Astrocyte (in vitro differentiated cells and primary cell): ENCODE measurements at regions not wholly inside any gene's neighbourhood (a gene's known extent, or its start where the extent isn't known, plus 50 kb on each side); places are given as distances from the start of the nearest gene placed in this dataset.

Source experiments
- DNase-seq: peaks from one replicate; pipeline ENCODE4 v3.0.0-alpha.2; 2010; ENCODE audit warnings: low read depth
- FAIRE-seq: peaks from 2 replicates; lab custom pipeline; 2011; peaks lifted over from hg19 to GRCh38; lab: Jason Lieb, UNC
- H2AFZ ChIP-seq: 2 replicates; pipeline ENCODE4 v1.6.0; 2012; ENCODE audit warnings: low read depth, low read length, inconsistent platforms
- H3K27ac ChIP-seq: 2 replicates; pipeline ENCODE4 v1.5.1; 2011; ENCODE audit warnings: low read depth, low read length, inconsistent platforms
- H3K27me3 ChIP-seq: 2 replicates; pipeline ENCODE4 v1.6.0; 2011; ENCODE audit warnings: low read length, inconsistent platforms; ENCODE audit not compliant: insufficient read depth
- H3K36me3 ChIP-seq: 2 replicates; pipeline ENCODE4 v1.5.1; 2011; ENCODE audit warnings: low read length, inconsistent platforms; ENCODE audit not compliant: insufficient read depth
- H3K4me1 ChIP-seq: 2 replicates; pipeline ENCODE4 v1.5.1; 2011; ENCODE audit warnings: low read length, inconsistent platforms; ENCODE audit not compliant: insufficient read depth
- H3K4me2 ChIP-seq: 2 replicates; pipeline ENCODE4 v1.6.0; 2012; ENCODE audit warnings: low read length, inconsistent platforms
- H3K4me3 ChIP-seq: 2 replicates; pipeline ENCODE4 v1.5.1; 2011; ENCODE audit warnings: low read depth, mild to moderate bottlenecking, low read length, inconsistent platforms; ENCODE audit not compliant: insufficient read depth
- H3K79me2 ChIP-seq: 2 replicates; pipeline ENCODE4 v1.6.0; 2012; ENCODE audit warnings: mild to moderate bottlenecking, low read length, inconsistent platforms; ENCODE audit not compliant: insufficient read depth
- H3K9ac ChIP-seq: 2 replicates; pipeline ENCODE4 v1.6.0; 2012; ENCODE audit warnings: mild to moderate bottlenecking, low read length, inconsistent platforms
- H3K9me3 ChIP-seq: 2 replicates; pipeline ENCODE4 v1.5.1; 2012; ENCODE audit warnings: low read depth, mild to moderate bottlenecking, low read length, inconsistent platforms; ENCODE audit not compliant: insufficient read depth
- H4K20me1 ChIP-seq: 2 replicates; pipeline ENCODE4 v1.6.0; 2012; ENCODE audit warnings: low read length, inconsistent platforms; ENCODE audit not compliant: insufficient read depth
- H3K27ac Mint-ChIP-seq: one replicate; pipeline ENCODE4 v1.8.0; 2021; ENCODE audit warnings: mild to moderate bottlenecking, mixed read lengths; ENCODE audit not compliant: unreplicated experiment
- H3K27me3 Mint-ChIP-seq: one replicate; pipeline ENCODE4 v1.8.0; 2021; ENCODE audit warnings: low read depth, mixed read lengths; ENCODE audit not compliant: unreplicated experiment
- H3K36me3 Mint-ChIP-seq: one replicate; pipeline ENCODE4 v1.8.0; 2021; ENCODE audit warnings: low read depth, mixed read lengths; ENCODE audit not compliant: unreplicated experiment
- H3K4me1 Mint-ChIP-seq: one replicate; pipeline ENCODE4 v1.8.0; 2021; ENCODE audit warnings: low read depth, mixed read lengths; ENCODE audit not compliant: unreplicated experiment
- H3K4me3 Mint-ChIP-seq: one replicate; pipeline ENCODE4 v1.8.0; 2021; ENCODE audit warnings: mild to moderate bottlenecking, moderate library complexity, mixed read lengths; ENCODE audit not compliant: unreplicated experiment
- H3K9me3 Mint-ChIP-seq: one replicate; pipeline ENCODE4 v1.8.0; 2021; ENCODE audit warnings: mild to moderate bottlenecking, mixed read lengths; ENCODE audit not compliant: unreplicated experiment
- CTCF ChIP-seq: IDR thresholded peaks from 2 replicates; pipeline ENCODE4 v1.5.1; 2011; ENCODE audit warnings: low read depth, mild to moderate bottlenecking, inconsistent platforms, low read length, moderate library complexity; ENCODE audit not compliant: insufficient read depth
- EZH2 ChIP-seq: IDR thresholded peaks from 2 replicates; pipeline ENCODE4 v1.6.1; 2012; ENCODE audit warnings: mild to moderate bottlenecking, low read length, inconsistent platforms; ENCODE audit not compliant: insufficient read depth

GRCh38 chr17:72064606-72065193, 56.1 kb upstream of the SOX9 start:
- Mint-ChIP-seq H3K4me1 (no peaks in the 10 kb centered on the region), H3K27ac (no peak overlapping the region), H3K27me3 (peaks cover 5% of the 10 kb centered on the region), H3K36me3 (no peaks in the 10 kb centered on the region), H3K9me3 (peaks cover 3% of the 10 kb centered on the region), H3K4me3 (no peak overlapping the region)
- Histone ChIP-seq H3K27me3 (no peaks in the 10 kb centered on the region), H3K9ac (no peak overlapping the region), H3K4me3 (no peak overlapping the region), H2AFZ (no peak overlapping the region), H3K9me3 (no peaks in the 10 kb centered on the region), H3K79me2 (no peaks in the 10 kb centered on the region), H3K27ac (no peak overlapping the region), H3K36me3 (no peaks in the 10 kb centered on the region), H3K4me1 (no peaks in the 10 kb centered on the region), H3K4me2 (no peak overlapping the region), H4K20me1 (no peaks in the 10 kb centered on the region)
- TF ChIP-seq CTCF (no peak), EZH2 (no peak)
- FAIRE-seq: no peak
- no peak for DNase-seq

- H3K27me3 ChIP-seq: no peaks in the 10 kb centered on the region
- H3K4me3 Mint-ChIP-seq: no peak overlapping the region
- TF ChIP-seq CTCF (no peak), EZH2 (no peak)
- H3K27ac ChIP-seq: no peak overlapping the region
- no peak overlapping the region for H3K4me2 ChIP-seq
- no peaks in the 10 kb centered on the region for H3K79me2 ChIP-seq
- no peaks in the 10 kb centered on the region for H3K9me3 ChIP-seq
- peaks cover 5% of the 10 kb centered on the region for H3K27me3 Mint-ChIP-seq
- FAIRE-seq (no peak), DNase-seq (no peak)
- H3K4me1 ChIP-seq: no peaks in the 10 kb centered on the region
- H3K4me1 Mint-ChIP-seq: no peaks in the 10 kb centered on the region
- no peaks in the 10 kb centered on the region for H3K36me3 Mint-ChIP-seq
- H2AFZ ChIP-seq: no peak overlapping the region
- H3K4me3 ChIP-seq: no peak overlapping the region
- H3K9ac ChIP-seq: no peak overlapping the region
- H3K36me3 ChIP-seq: no peaks in the 10 kb centered on the region
- H3K27ac Mint-ChIP-seq: no peak overlapping the region
- peaks cover 3% of the 10 kb centered on the region for H3K9me3 Mint-ChIP-seq
- H4K20me1 ChIP-seq: no peaks in the 10 kb centered on the region
These were observed 55.3 kb upstream of the SOX9 start for GRCh38 chr17:72065556-72065955.

- H3K9me3 ChIP-seq: no peaks in the 10 kb centered on the region
- Mint-ChIP-seq H3K9me3 (peaks cover 3% of the 10 kb centered on the region), H3K27ac (no peak overlapping the region), H3K36me3 (no peaks in the 10 kb centered on the region), H3K27me3 (peaks cover 8% of the 10 kb centered on the region), H3K4me3 (no peak overlapping the region), H3K4me1 (no peaks in the 10 kb centered on the region)
- DNase-seq (no peak), FAIRE-seq (no peak)
- H3K36me3 ChIP-seq: no peaks in the 10 kb centered on the region
- no peaks in the 10 kb centered on the region for H3K27me3 ChIP-seq
- no peak overlapping the region for H2AFZ ChIP-seq
- no peak overlapping the region for H3K27ac ChIP-seq
- no peak overlapping the region for H3K4me3 ChIP-seq
- H3K79me2 ChIP-seq: no peaks in the 10 kb centered on the region
- TF ChIP-seq EZH2 (no peak), CTCF (no peak)
- no peaks in the 10 kb centered on the region for H4K20me1 ChIP-seq
- H3K4me1 ChIP-seq: no peaks in the 10 kb centered on the region
- no peak overlapping the region for H3K4me2 ChIP-seq
- no peak overlapping the region for H3K9ac ChIP-seq
These were observed 52.2 kb upstream of the SOX9 start for GRCh38 chr17:72068643-72069042.
